Osteocyte (in vitro differentiated cells): ENCODE measurements at regions not wholly inside any gene's neighbourhood (a gene's known extent, or its start where the extent isn't known, plus 50 kb on each side); places are given as distances from the start of the nearest gene placed in this dataset.

ENCODE experiments used
- DNase-seq: peaks from one replicate; pipeline ENCODE4 v3.0.0; 2021; ENCODE audit warnings: mixed read lengths; ENCODE audit not compliant: unreplicated experiment; ENCODE audit errors: extremely low spot score
- H3K27ac Mint-ChIP-seq: one replicate; pipeline ENCODE4 v1.8.0; 2021; ENCODE audit warnings: mild to moderate bottlenecking, mixed read lengths; ENCODE audit not compliant: unreplicated experiment
- H3K27me3 Mint-ChIP-seq: one replicate; pipeline ENCODE4 v1.8.0; 2021; ENCODE audit warnings: mixed read lengths; ENCODE audit not compliant: unreplicated experiment
- H3K36me3 Mint-ChIP-seq: one replicate; pipeline ENCODE4 v1.8.0; 2021; ENCODE audit warnings: mixed read lengths; ENCODE audit not compliant: unreplicated experiment
- H3K4me1 Mint-ChIP-seq: one replicate; pipeline ENCODE4 v1.8.0; 2021; ENCODE audit warnings: mixed read lengths; ENCODE audit not compliant: unreplicated experiment
- H3K4me3 Mint-ChIP-seq: one replicate; pipeline ENCODE4 v1.8.0; 2021; ENCODE audit warnings: mild to moderate bottlenecking, moderate library complexity, mixed read lengths; ENCODE audit not compliant: unreplicated experiment
- H3K9me3 Mint-ChIP-seq: one replicate; pipeline ENCODE4 v1.8.0; 2021; ENCODE audit warnings: mixed read lengths; ENCODE audit not compliant: unreplicated experiment
- CTCF ChIP-seq: fragments of 200-600 bp; sonication (generic); IDR thresholded peaks from 2 replicates; pipeline ENCODE4 v1.5.0; 2021; ENCODE audit warnings: antibody characterized with exemption, mild to moderate bottlenecking, moderate library complexity

- Mint-ChIP-seq H3K27ac (no peak overlapping the region), H3K4me3 (no peak overlapping the region), H3K27me3 (no peaks in the 10 kb centered on the region), H3K9me3 (peaks cover 15% of the 10 kb centered on the region), H3K4me1 (no peaks in the 10 kb centered on the region), H3K36me3 (no peaks in the 10 kb centered on the region)
- TF ChIP-seq CTCF: no peak
- no peak for DNase-seq
Measured at GRCh38 chrX:78455901-78456300, 128.5 kb upstream of the CYSLTR1 start.

- no peaks in the 10 kb centered on the region for H3K4me1 Mint-ChIP-seq
- TF ChIP-seq CTCF: no peak
- no peak for DNase-seq
- no peak overlapping the region for H3K27ac Mint-ChIP-seq
- no peak overlapping the region for H3K4me3 Mint-ChIP-seq
- H3K9me3 Mint-ChIP-seq: peaks cover 13% of the 10 kb centered on the region
- no peaks in the 10 kb centered on the region for H3K36me3 Mint-ChIP-seq
- no peaks in the 10 kb centered on the region for H3K27me3 Mint-ChIP-seq
Measured at GRCh38 chrX:78452356-78452755, 124.9 kb upstream of the CYSLTR1 start.

- H3K9me3 Mint-ChIP-seq: no peaks in the 10 kb centered on the region
- H3K36me3 Mint-ChIP-seq: no peaks in the 10 kb centered on the region
- no peak for DNase-seq
- no peaks in the 10 kb centered on the region for H3K4me1 Mint-ChIP-seq
- H3K4me3 Mint-ChIP-seq: no peak overlapping the region
- TF ChIP-seq CTCF: no peak
- no peak overlapping the region for H3K27ac Mint-ChIP-seq
- no peaks in the 10 kb centered on the region for H3K27me3 Mint-ChIP-seq
Measured at GRCh38 chrX:78437621-78438020, 110.2 kb upstream of the CYSLTR1 start.

- H3K27ac Mint-ChIP-seq: no peak overlapping the region
- peaks cover 8% of the 10 kb centered on the region for H3K9me3 Mint-ChIP-seq
- no peak for DNase-seq
- H3K27me3 Mint-ChIP-seq: no peaks in the 10 kb centered on the region
- H3K4me3 Mint-ChIP-seq: no peak overlapping the region
- H3K36me3 Mint-ChIP-seq: no peaks in the 10 kb centered on the region
- no peak for TF ChIP-seq CTCF
- H3K4me1 Mint-ChIP-seq: no peaks in the 10 kb centered on the region
Measured at GRCh38 chrX:78429172-78429571, 101.8 kb upstream of the CYSLTR1 start.

- no peak for TF ChIP-seq CTCF
- Mint-ChIP-seq H3K4me1 (no peaks in the 10 kb centered on the region), H3K27me3 (no peaks in the 10 kb centered on the region), H3K9me3 (peaks cover 24% of the 10 kb centered on the region), H3K4me3 (no peak overlapping the region), H3K27ac (no peak overlapping the region), H3K36me3 (no peaks in the 10 kb centered on the region)
- no peak for DNase-seq
Measured at GRCh38 chrX:78388663-78389062, 61.3 kb upstream of the CYSLTR1 start.
